ENCODE measurements at regions not wholly inside any gene's neighbourhood (a gene's known extent, or its start where the extent isn't known, plus 50 kb on each side); places are given as distances from the start of the nearest gene placed in this dataset.

DNA sequence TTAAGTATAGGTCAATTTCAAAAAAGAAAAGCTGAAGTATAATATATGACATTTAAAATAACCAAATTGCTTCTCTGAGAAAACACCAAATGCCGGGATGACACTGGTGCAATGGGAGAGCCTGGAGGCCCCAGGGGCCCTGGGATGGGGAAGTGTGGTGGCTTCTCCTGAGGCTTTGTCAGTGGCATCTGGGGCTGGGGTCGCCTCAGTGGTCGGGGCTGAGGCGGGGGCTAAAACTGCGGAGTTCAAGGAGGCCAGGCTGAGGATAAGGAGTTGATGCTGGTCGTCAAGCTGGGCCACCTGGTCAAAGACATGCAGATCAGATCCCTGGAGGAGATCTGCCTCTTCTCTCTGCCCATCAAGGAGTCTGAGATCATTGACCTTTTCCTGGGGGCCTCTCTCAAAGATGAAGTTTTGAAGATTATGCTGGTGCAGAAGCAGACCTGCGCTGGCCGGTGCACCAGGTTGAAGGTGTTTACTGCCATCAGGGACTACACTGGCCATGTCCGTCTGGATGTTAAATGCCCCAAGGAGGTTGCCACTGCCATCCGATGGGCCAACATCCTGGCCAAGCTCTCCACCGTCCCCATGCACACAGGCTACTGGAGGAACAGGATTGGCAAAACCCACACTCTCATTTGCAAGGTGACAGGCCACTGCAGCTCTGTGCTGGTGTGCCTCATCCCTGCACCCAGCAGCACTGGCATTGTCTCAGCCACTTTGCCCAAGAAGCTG, 660.1 kb upstream of the CCDC179 start:
- H3K79me2 ChIP-seq (ENCODE audit: insufficient read depth), result no peaks in the 10 kb centered on the region
- in situ Hi-C loops (cut with MboI), result no loop called here
- H3K4me3 ChIP-seq, result no peak overlapping the region
- TF ChIP-seq EZH2phosphoT487 (IDR thresholded peaks at IDR 0.05; ENCODE audit: insufficient read depth, low read depth) (no peak), EZH2 (IDR thresholded peaks at IDR 0.05; ENCODE audit: insufficient read depth, poor library complexity, severe bottlenecking) (no peak)
- no peaks in the 10 kb centered on the region for H3F3A ChIP-seq (ENCODE audit: insufficient read depth)
- H3K27ac ChIP-seq, result no peak overlapping the region
- no peak for DNase-seq
- H2AFZ ChIP-seq, result no peak overlapping the region
- no peaks in the 10 kb centered on the region for H4K20me1 ChIP-seq (ENCODE audit: insufficient read depth)
- 77 to 85% methylated on average over 9 to 11 of the region's 11 CpGs for WGBS, 2 experiments (ENCODE audit: low coverage in 1 of 2, low lambda C conversion rate in 2 of 2, missing lambda C conversion rate in 2 of 2)
- no peak overlapping the region for H3K9ac ChIP-seq
- H3K4me2 ChIP-seq (ENCODE audit: unreplicated experiment), result no peak overlapping the region
- H3K9me2 ChIP-seq (ENCODE audit: insufficient read depth), result no peaks in the 10 kb centered on the region
- H3K36me3 ChIP-seq (ENCODE audit: low read depth), result no peaks in the 10 kb centered on the region
- H3K27me3 ChIP-seq (replicated peaks; ENCODE audit: insufficient read depth), result peaks cover 35% of the 10 kb centered on the region
- H3K9me3 ChIP-seq (ENCODE audit: low read depth), result no peaks in the 10 kb centered on the region
- H3K4me1 ChIP-seq (ENCODE audit: insufficient read depth), result no peaks in the 10 kb centered on the region

- Histone ChIP-seq H4K20me1 (ENCODE audit: insufficient read depth) (no peaks in the 10 kb centered on the region), H3K36me3 (ENCODE audit: low read depth) (no peaks in the 10 kb centered on the region), H3K9me3 (ENCODE audit: low read depth) (no peaks in the 10 kb centered on the region), H3K4me3 (no peak overlapping the region), H3K9ac (no peak overlapping the region), H3K4me2 (ENCODE audit: unreplicated experiment) (no peak overlapping the region), H3F3A (ENCODE audit: insufficient read depth) (0 out of 2 replicates have a peak, but pooled peaks cover 4% of the 10 kb centered on the region), H2AFZ (no peak overlapping the region), H3K79me2 (ENCODE audit: insufficient read depth) (no peaks in the 10 kb centered on the region), H3K27ac (no peak overlapping the region), H3K9me2 (ENCODE audit: insufficient read depth) (no peaks in the 10 kb centered on the region), H3K27me3 (replicated peaks; ENCODE audit: insufficient read depth) (peaks cover 10% of the 10 kb centered on the region; the same call in 1 of the 2 replicates), H3K4me1 (ENCODE audit: insufficient read depth) (peaks cover 5% of the 10 kb centered on the region; the same call in 1 of the 2 replicates)
- WGBS, 2 experiments (ENCODE audit: low coverage in 1 of 2, low lambda C conversion rate in 2 of 2, missing lambda C conversion rate in 2 of 2), result 66 to 75% methylated on average over 4 of the region's 4 CpGs
- in situ Hi-C loops (cut with MboI), result no loop called here
- no peak for TF ChIP-seq EZH2 (IDR thresholded peaks at IDR 0.05; ENCODE audit: insufficient read depth, poor library complexity, severe bottlenecking)
- TF ChIP-seq EZH2phosphoT487 (IDR thresholded peaks at IDR 0.05; ENCODE audit: insufficient read depth, low read depth), result no peak
- no peak for DNase-seq
Measured at GRCh38 chr11:23536907-23537306, 676.6 kb upstream of the CCDC179 start.

DNA sequence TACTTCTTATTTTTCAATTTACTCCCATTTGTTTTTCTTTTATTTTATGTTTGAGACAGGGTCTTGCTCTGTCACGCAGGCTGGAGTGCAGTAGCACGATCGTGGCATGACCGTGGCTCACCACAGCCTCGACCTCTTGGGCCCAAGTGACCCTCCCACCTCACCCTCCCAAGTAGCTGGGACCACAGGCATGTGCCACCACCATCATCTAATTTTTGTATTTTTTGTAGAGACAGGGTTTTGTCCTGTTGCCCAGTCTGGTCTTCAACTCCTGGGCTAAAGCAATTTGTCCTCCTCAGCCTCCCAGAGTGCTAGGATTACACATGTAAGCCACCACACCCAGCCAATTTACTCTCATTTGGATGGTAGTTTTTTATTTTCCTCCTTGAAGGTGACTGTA, 679.3 kb upstream of the CCDC179 start:
- H3K9ac ChIP-seq, result peak overlapping the region; percentile 13; the same call in 1 of the 2 replicates
- in situ Hi-C loops (cut with MboI), result no loop called here

GRCh38 chr11:23540101-23540561, 679.9 kb upstream of the CCDC179 start:
- H3K9me3 ChIP-seq (ENCODE audit: low read depth), result no peaks in the 10 kb centered on the region
- peak overlapping the region; percentile 13; the same call in 1 of the 2 replicates for H3K9ac ChIP-seq
- peak; percentile 63 for DNase-seq
- H3K27ac ChIP-seq, result no peak overlapping the region
- no peaks in the 10 kb centered on the region for H4K20me1 ChIP-seq (ENCODE audit: insufficient read depth)
- H3K4me2 ChIP-seq (ENCODE audit: unreplicated experiment), result peak overlapping the region; percentile 63
- H3K27me3 ChIP-seq (replicated peaks; ENCODE audit: insufficient read depth), result peaks cover 10% of the 10 kb centered on the region; the same call in 1 of the 2 replicates
- peak overlapping the region; percentile 74 for H2AFZ ChIP-seq
- 0 out of 2 replicates have a peak, but pooled peaks cover 4% of the 10 kb centered on the region for H3F3A ChIP-seq (ENCODE audit: insufficient read depth)
- H3K4me3 ChIP-seq, result no peak overlapping the region
- H3K79me2 ChIP-seq (ENCODE audit: insufficient read depth), result no peaks in the 10 kb centered on the region
- 3% methylated on average over 8 of the region's 8 CpGs for WGBS, 2 experiments (ENCODE audit: low coverage in 1 of 2, low lambda C conversion rate in 2 of 2, missing lambda C conversion rate in 2 of 2)
- TF ChIP-seq EZH2phosphoT487 (IDR thresholded peaks at IDR 0.05; ENCODE audit: insufficient read depth, low read depth) (no peak), EZH2 (IDR thresholded peaks at IDR 0.05; ENCODE audit: insufficient read depth, poor library complexity, severe bottlenecking) (no peak)
- H3K36me3 ChIP-seq (ENCODE audit: low read depth), result no peaks in the 10 kb centered on the region
- in situ Hi-C loops (cut with MboI), result no loop called here
- H3K4me1 ChIP-seq (ENCODE audit: insufficient read depth), result peaks cover 5% of the 10 kb centered on the region; the same call in 1 of the 2 replicates
- H3K9me2 ChIP-seq (ENCODE audit: insufficient read depth), result no peaks in the 10 kb centered on the region

More for the DNA sequence above, 679.3 kb upstream of the CCDC179 start:
- DNase-seq, result peak; percentile 1
- Histone ChIP-seq H2AFZ (peak overlapping the region; percentile 74), H3K36me3 (ENCODE audit: low read depth) (no peaks in the 10 kb centered on the region), H4K20me1 (ENCODE audit: insufficient read depth) (no peaks in the 10 kb centered on the region), H3K79me2 (ENCODE audit: insufficient read depth) (no peaks in the 10 kb centered on the region), H3K27ac (no peak overlapping the region), H3K27me3 (replicated peaks; ENCODE audit: insufficient read depth) (peaks cover 10% of the 10 kb centered on the region; the same call in 1 of the 2 replicates), H3K4me1 (ENCODE audit: insufficient read depth) (peaks cover 5% of the 10 kb centered on the region; the same call in 1 of the 2 replicates), H3K4me3 (no peak overlapping the region), H3K9me2 (ENCODE audit: insufficient read depth) (no peaks in the 10 kb centered on the region), H3K9me3 (ENCODE audit: low read depth) (no peaks in the 10 kb centered on the region), H3F3A (ENCODE audit: insufficient read depth) (0 out of 2 replicates have a peak, but pooled peaks cover 4% of the 10 kb centered on the region), H3K4me2 (ENCODE audit: unreplicated experiment) (peak overlapping the region; percentile 63)
- TF ChIP-seq EZH2phosphoT487 (IDR thresholded peaks at IDR 0.05; ENCODE audit: insufficient read depth, low read depth) (no peak), EZH2 (IDR thresholded peaks at IDR 0.05; ENCODE audit: insufficient read depth, poor library complexity, severe bottlenecking) (no peak)
- 86 to 90% methylated on average over 5 of the region's 5 CpGs for WGBS, 2 experiments (ENCODE audit: low coverage in 1 of 2, low lambda C conversion rate in 2 of 2, missing lambda C conversion rate in 2 of 2)

All from GM23248 (cell line).